ENCODE measurements at regions not wholly inside any gene's neighbourhood (a gene's known extent, or its start where the extent isn't known, plus 50 kb on each side); places are given as distances from the start of the nearest gene placed in this dataset.

GRCh38 chr17:74104921-74105320 lies 98.6 kb upstream of the RPL38 start:
- Histone ChIP-seq H3K4me1 (ENCODE audit: control insufficient read depth, insufficient read depth, low read length) (peaks cover 19% of the 10 kb centered on the region), H3K9ac (ENCODE audit: low read length) (no peak overlapping the region), H3K36me3 (ENCODE audit: control insufficient read depth, insufficient read depth, low read length) (no peaks in the 10 kb centered on the region), H3K4me3 (ENCODE audit: low read depth, low read length) (no peak overlapping the region), H3K27ac (ENCODE audit: low read depth, low read length) (no peak overlapping the region), H3K9me3 (ENCODE audit: control insufficient read depth, insufficient read depth, low read depth, low read length) (no peaks in the 10 kb centered on the region), H3K27me3 (ENCODE audit: control insufficient read depth, insufficient read depth, low read length) (peaks cover 4% of the 10 kb centered on the region; the same call in 1 of the 2 replicates)

- H3K9me3 ChIP-seq (ENCODE audit: control insufficient read depth, insufficient read depth, low read depth, low read length), result no peaks in the 10 kb centered on the region
- H3K36me3 ChIP-seq (ENCODE audit: control insufficient read depth, insufficient read depth, low read length), result no peaks in the 10 kb centered on the region
- no peak overlapping the region for H3K9ac ChIP-seq (ENCODE audit: low read length)
- peaks cover 4% of the 10 kb centered on the region; the same call in 1 of the 2 replicates for H3K27me3 ChIP-seq (ENCODE audit: control insufficient read depth, insufficient read depth, low read length)
- no peak overlapping the region for H3K4me3 ChIP-seq (ENCODE audit: low read depth, low read length)
- peaks cover 15% of the 10 kb centered on the region for H3K4me1 ChIP-seq (ENCODE audit: control insufficient read depth, insufficient read depth, low read length)
- no peak overlapping the region for H3K27ac ChIP-seq (ENCODE audit: low read depth, low read length)
These were observed 96.4 kb upstream of the RPL38 start for GRCh38 chr17:74107107-74107506.

DNA sequence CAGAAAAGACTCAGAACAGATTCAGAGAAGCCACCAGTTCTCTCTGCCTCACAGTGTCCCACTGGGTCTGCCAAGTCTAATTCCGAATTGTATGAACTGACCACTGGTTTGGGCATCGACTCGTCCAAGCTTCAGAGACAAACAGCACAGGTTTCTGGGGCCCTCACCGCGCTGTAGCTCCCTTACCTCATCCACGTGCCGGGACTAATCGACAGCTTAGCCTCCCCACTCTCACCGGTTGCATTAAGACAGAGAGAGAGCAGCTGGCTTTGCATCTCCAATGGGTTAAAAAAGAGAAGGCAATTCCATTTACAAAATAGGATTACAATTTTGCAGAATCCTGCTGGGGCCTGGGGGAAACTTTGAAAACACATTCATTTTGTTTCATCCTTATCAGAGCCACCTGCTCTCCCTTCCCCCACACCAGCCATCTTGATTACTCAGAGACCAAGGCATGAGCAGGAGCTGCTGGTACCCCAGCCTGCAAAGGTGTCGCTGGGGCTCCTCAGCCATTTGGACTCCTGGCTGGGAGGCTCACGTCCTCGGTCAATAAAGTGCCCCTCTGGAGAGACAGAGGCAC lies 95.3 kb upstream of the RPL38 start:
- Histone ChIP-seq H3K9ac (ENCODE audit: low read length) (no peak overlapping the region), H3K27ac (ENCODE audit: low read depth, low read length) (no peak overlapping the region), H3K27me3 (ENCODE audit: control insufficient read depth, insufficient read depth, low read length) (peaks cover 4% of the 10 kb centered on the region; the same call in 1 of the 2 replicates), H3K36me3 (ENCODE audit: control insufficient read depth, insufficient read depth, low read length) (no peaks in the 10 kb centered on the region), H3K9me3 (ENCODE audit: control insufficient read depth, insufficient read depth, low read depth, low read length) (0 out of 2 replicates have a peak, but pooled peaks cover 5% of the 10 kb centered on the region), H3K4me1 (ENCODE audit: control insufficient read depth, insufficient read depth, low read length) (peaks cover 15% of the 10 kb centered on the region), H3K4me3 (ENCODE audit: low read depth, low read length) (no peak overlapping the region)

DNA sequence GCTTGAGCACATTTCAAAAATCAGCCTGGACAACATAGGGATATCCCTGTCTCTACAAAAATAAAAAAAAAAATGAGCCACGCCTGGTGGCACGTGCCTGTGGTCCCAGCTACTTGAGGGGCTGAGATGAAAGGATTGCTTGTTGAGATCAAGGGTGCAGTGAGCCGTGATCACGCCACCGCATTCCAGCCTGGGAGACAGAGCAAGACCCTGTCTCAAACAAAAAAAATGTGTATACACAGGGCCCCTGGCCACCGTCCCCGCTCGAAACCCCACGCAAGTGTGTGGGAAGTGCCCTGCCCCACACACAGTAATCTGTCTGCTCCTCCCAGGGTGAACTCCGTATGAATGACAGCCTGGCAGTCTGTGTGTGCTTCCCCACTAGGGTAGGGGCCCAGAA lies 93.0 kb upstream of the RPL38 start:
- Histone ChIP-seq H3K27me3 (ENCODE audit: control insufficient read depth, insufficient read depth, low read length) (peaks cover 4% of the 10 kb centered on the region; the same call in 1 of the 2 replicates), H3K9ac (ENCODE audit: low read length) (no peak overlapping the region), H3K4me1 (ENCODE audit: control insufficient read depth, insufficient read depth, low read length) (peaks cover 15% of the 10 kb centered on the region), H3K27ac (ENCODE audit: low read depth, low read length) (no peak overlapping the region), H3K9me3 (ENCODE audit: control insufficient read depth, insufficient read depth, low read depth, low read length) (0 out of 2 replicates have a peak, but pooled peaks cover 5% of the 10 kb centered on the region), H3K36me3 (ENCODE audit: control insufficient read depth, insufficient read depth, low read length) (no peaks in the 10 kb centered on the region), H3K4me3 (ENCODE audit: low read depth, low read length) (no peak overlapping the region)

- Histone ChIP-seq H3K4me3 (ENCODE audit: low read depth, low read length) (no peak overlapping the region), H3K27ac (ENCODE audit: low read depth, low read length) (no peak overlapping the region), H3K36me3 (ENCODE audit: control insufficient read depth, insufficient read depth, low read length) (no peaks in the 10 kb centered on the region), H3K27me3 (ENCODE audit: control insufficient read depth, insufficient read depth, low read length) (no peaks in the 10 kb centered on the region), H3K9ac (ENCODE audit: low read length) (no peak overlapping the region), H3K9me3 (ENCODE audit: control insufficient read depth, insufficient read depth, low read depth, low read length) (0 out of 2 replicates have a peak, but pooled peaks cover 5% of the 10 kb centered on the region), H3K4me1 (ENCODE audit: control insufficient read depth, insufficient read depth, low read length) (peaks cover 42% of the 10 kb centered on the region)
These were observed 90.2 kb upstream of the RPL38 start for GRCh38 chr17:74113326-74113725.

DNA sequence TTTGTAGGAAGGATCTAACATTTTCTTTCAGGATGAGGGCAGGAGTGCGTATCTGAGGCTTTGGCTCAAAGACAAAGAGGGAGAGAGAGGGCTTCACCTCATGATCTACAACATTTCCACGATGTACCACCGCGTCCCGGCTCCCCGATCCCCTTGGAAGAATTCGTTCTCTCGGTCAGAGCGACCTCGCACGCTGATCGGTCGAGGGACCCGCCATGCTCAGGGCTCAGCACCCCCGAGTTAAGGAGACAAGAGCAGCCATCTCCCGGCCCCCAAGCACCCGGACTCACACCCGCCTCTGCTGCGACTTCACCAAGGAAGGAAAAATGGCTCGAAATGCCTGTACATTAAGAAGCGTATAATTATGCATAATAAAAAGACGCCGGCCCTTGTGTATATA lies 89.5 kb upstream of the RPL38 start:
- no peaks in the 10 kb centered on the region for H3K36me3 ChIP-seq (ENCODE audit: control insufficient read depth, insufficient read depth, low read length)
- 0 out of 2 replicates have a peak, but pooled peaks cover 5% of the 10 kb centered on the region for H3K9me3 ChIP-seq (ENCODE audit: control insufficient read depth, insufficient read depth, low read depth, low read length)
- H3K27ac ChIP-seq (ENCODE audit: low read depth, low read length), result no peak overlapping the region
- H3K4me3 ChIP-seq (ENCODE audit: low read depth, low read length), result no peak overlapping the region
- H3K27me3 ChIP-seq (ENCODE audit: control insufficient read depth, insufficient read depth, low read length), result no peaks in the 10 kb centered on the region
- H3K4me1 ChIP-seq (ENCODE audit: control insufficient read depth, insufficient read depth, low read length), result peaks cover 40% of the 10 kb centered on the region
- no peak overlapping the region for H3K9ac ChIP-seq (ENCODE audit: low read length)

GRCh38 chr17:74114881-74115470 lies 88.5 kb upstream of the RPL38 start:
- no peaks in the 10 kb centered on the region for H3K27me3 ChIP-seq (ENCODE audit: control insufficient read depth, insufficient read depth, low read length)
- H3K9me3 ChIP-seq (ENCODE audit: control insufficient read depth, insufficient read depth, low read depth, low read length), result 0 out of 2 replicates have a peak, but pooled peaks cover 5% of the 10 kb centered on the region
- no peaks in the 10 kb centered on the region for H3K36me3 ChIP-seq (ENCODE audit: control insufficient read depth, insufficient read depth, low read length)
- no peak overlapping the region for H3K4me3 ChIP-seq (ENCODE audit: low read depth, low read length)
- H3K9ac ChIP-seq (ENCODE audit: low read length), result no peak overlapping the region
- no peak overlapping the region for H3K27ac ChIP-seq (ENCODE audit: low read depth, low read length)
- peaks cover 35% of the 10 kb centered on the region for H3K4me1 ChIP-seq (ENCODE audit: control insufficient read depth, insufficient read depth, low read length)

GRCh38 chr17:74115586-74115985 lies 87.9 kb upstream of the RPL38 start:
- H3K4me3 ChIP-seq (ENCODE audit: low read depth, low read length), result no peak overlapping the region
- no peaks in the 10 kb centered on the region for H3K27me3 ChIP-seq (ENCODE audit: control insufficient read depth, insufficient read depth, low read length)
- peaks cover 35% of the 10 kb centered on the region for H3K4me1 ChIP-seq (ENCODE audit: control insufficient read depth, insufficient read depth, low read length)
- H3K9me3 ChIP-seq (ENCODE audit: control insufficient read depth, insufficient read depth, low read depth, low read length), result 0 out of 2 replicates have a peak, but pooled peaks cover 5% of the 10 kb centered on the region
- no peak overlapping the region for H3K9ac ChIP-seq (ENCODE audit: low read length)
- no peaks in the 10 kb centered on the region for H3K36me3 ChIP-seq (ENCODE audit: control insufficient read depth, insufficient read depth, low read length)
- no peak overlapping the region for H3K27ac ChIP-seq (ENCODE audit: low read depth, low read length)

GRCh38 chr17:74116087-74116717 lies 87.3 kb upstream of the RPL38 start:
- H3K9me3 ChIP-seq (ENCODE audit: control insufficient read depth, insufficient read depth, low read depth, low read length), result 0 out of 2 replicates have a peak, but pooled peaks cover 5% of the 10 kb centered on the region
- no peaks in the 10 kb centered on the region for H3K27me3 ChIP-seq (ENCODE audit: control insufficient read depth, insufficient read depth, low read length)

DNA sequence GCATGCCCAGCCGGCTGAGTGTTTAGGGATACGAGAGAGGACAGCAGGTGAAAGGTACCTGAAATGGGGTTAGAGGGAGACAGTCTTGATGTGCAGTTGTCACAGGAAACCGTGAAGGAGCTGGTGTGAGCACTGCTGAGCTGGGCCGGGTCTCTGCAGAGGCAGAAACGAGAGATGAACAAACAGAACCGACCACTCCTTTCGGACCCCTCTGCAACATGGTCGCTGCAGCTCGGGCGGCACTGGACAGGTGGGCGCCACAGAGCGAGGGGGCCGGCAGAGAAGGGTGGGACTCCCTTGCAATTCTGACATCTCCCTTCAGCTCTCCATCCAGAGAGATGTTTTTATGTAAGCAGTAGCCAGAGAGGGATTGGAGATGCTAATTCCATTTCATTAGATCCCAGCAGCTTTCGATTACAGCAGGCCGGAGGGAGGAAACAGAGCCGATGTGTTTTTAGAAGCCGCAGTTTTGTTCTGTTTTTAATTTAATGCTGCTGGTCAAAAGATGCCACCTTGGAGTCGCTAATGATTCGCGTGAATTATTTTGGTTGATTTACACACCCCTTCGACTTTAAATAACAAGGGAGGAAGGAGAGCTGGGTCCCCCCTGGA lies 86.3 kb upstream of the RPL38 start:
- Histone ChIP-seq H3K36me3 (ENCODE audit: control insufficient read depth, insufficient read depth, low read length) (no peaks in the 10 kb centered on the region), H3K27me3 (ENCODE audit: control insufficient read depth, insufficient read depth, low read length) (no peaks in the 10 kb centered on the region), H3K9ac (ENCODE audit: low read length) (no peak overlapping the region), H3K9me3 (ENCODE audit: control insufficient read depth, insufficient read depth, low read depth, low read length) (0 out of 2 replicates have a peak, but pooled peaks cover 5% of the 10 kb centered on the region), H3K4me1 (ENCODE audit: control insufficient read depth, insufficient read depth, low read length) (peaks cover 35% of the 10 kb centered on the region), H3K4me3 (ENCODE audit: low read depth, low read length) (no peak overlapping the region), H3K27ac (ENCODE audit: low read depth, low read length) (no peak overlapping the region)

More at GRCh38 chr17:74116087-74116717, 87.3 kb upstream of the RPL38 start:
- no peaks in the 10 kb centered on the region for H3K36me3 ChIP-seq (ENCODE audit: control insufficient read depth, insufficient read depth, low read length)
- H3K27ac ChIP-seq (ENCODE audit: low read depth, low read length), result no peak overlapping the region
- no peak overlapping the region for H3K4me3 ChIP-seq (ENCODE audit: low read depth, low read length)
- peaks cover 35% of the 10 kb centered on the region for H3K4me1 ChIP-seq (ENCODE audit: control insufficient read depth, insufficient read depth, low read length)
- no peak overlapping the region for H3K9ac ChIP-seq (ENCODE audit: low read length)

GRCh38 chr17:74117999-74118421 lies 85.5 kb upstream of the RPL38 start:
- H3K27me3 ChIP-seq (ENCODE audit: control insufficient read depth, insufficient read depth, low read length), result no peaks in the 10 kb centered on the region

More at GRCh38 chr17:74117999-74118421, 85.5 kb upstream of the RPL38 start:
- no peak overlapping the region for H3K27ac ChIP-seq (ENCODE audit: low read depth, low read length)
- H3K9ac ChIP-seq (ENCODE audit: low read length), result no peak overlapping the region
- no peaks in the 10 kb centered on the region for H3K9me3 ChIP-seq (ENCODE audit: control insufficient read depth, insufficient read depth, low read depth, low read length)
- H3K4me3 ChIP-seq (ENCODE audit: low read depth, low read length), result no peak overlapping the region
- peaks cover 35% of the 10 kb centered on the region for H3K4me1 ChIP-seq (ENCODE audit: control insufficient read depth, insufficient read depth, low read length)
- no peaks in the 10 kb centered on the region for H3K36me3 ChIP-seq (ENCODE audit: control insufficient read depth, insufficient read depth, low read length)
